ENCODE measurements at regions not wholly inside any gene's neighbourhood (a gene's known extent, or its start where the extent isn't known, plus 50 kb on each side); places are given as distances from the start of the nearest gene placed in this dataset.

DNA sequence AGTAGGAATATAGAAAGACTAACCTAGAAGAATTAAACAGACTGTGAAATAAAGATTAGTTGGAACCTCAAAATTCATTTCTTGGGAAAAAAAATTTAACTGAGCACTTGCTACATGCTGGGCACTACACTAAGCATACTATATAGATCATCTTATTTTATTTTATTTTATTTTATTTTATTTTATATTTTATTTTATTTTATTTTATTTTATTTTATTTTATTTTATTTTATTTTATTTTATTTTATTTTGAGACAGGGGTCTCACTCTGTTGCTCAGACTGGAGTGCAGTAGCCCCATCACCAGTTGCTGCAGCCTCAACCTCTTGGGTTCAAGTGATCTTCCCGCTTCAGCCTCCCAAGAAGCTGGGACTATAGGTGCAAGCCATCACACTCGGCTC, 74.5 kb upstream of the DSC1 start:
- TF ChIP-seq RCOR1 (IDR thresholded peaks at IDR 0.05; ENCODE audit: low read length) (no peak), RFX5 (IDR thresholded peaks at IDR 0.05; ENCODE audit: low read length) (no peak), POLR2AphosphoS5 (IDR thresholded peaks at IDR 0.05; ENCODE audit: low read depth, low read length) (no peak), SMC3 (IDR thresholded peaks at IDR 0.05; ENCODE audit: low read depth, low read length) (no peak), NRF1 (IDR thresholded peaks at IDR 0.05; ENCODE audit: low read depth, low read length) (no peak), EZH2phosphoT487 (IDR thresholded peaks at IDR 0.05; ENCODE audit: borderline replicate concordance, low read depth) (no peak), YY1 (IDR thresholded peaks at IDR 0.05; ENCODE audit: low read depth) (no peak), MXI1 (IDR thresholded peaks at IDR 0.05; ENCODE audit: low read depth, low read length) (no peak), FOSL2 (IDR thresholded peaks at IDR 0.05; ENCODE audit: borderline replicate concordance, low read depth) (no peak), SIN3A (IDR thresholded peaks at IDR 0.05; ENCODE audit: borderline replicate concordance, low read depth, low read length) (no peak)
- TF ChIP-seq, protein P1, sequence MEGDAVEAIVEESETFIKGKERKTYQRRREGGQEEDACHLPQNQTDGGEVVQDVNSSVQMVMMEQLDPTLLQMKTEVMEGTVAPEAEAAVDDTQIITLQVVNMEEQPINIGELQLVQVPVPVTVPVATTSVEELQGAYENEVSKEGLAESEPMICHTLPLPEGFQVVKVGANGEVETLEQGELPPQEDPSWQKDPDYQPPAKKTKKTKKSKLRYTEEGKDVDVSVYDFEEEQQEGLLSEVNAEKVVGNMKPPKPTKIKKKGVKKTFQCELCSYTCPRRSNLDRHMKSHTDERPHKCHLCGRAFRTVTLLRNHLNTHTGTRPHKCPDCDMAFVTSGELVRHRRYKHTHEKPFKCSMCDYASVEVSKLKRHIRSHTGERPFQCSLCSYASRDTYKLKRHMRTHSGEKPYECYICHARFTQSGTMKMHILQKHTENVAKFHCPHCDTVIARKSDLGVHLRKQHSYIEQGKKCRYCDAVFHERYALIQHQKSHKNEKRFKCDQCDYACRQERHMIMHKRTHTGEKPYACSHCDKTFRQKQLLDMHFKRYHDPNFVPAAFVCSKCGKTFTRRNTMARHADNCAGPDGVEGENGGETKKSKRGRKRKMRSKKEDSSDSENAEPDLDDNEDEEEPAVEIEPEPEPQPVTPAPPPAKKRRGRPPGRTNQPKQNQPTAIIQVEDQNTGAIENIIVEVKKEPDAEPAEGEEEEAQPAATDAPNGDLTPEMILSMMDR (IDR thresholded peaks at IDR 0.05): no peak
- TF ChIP-seq, protein P2, sequence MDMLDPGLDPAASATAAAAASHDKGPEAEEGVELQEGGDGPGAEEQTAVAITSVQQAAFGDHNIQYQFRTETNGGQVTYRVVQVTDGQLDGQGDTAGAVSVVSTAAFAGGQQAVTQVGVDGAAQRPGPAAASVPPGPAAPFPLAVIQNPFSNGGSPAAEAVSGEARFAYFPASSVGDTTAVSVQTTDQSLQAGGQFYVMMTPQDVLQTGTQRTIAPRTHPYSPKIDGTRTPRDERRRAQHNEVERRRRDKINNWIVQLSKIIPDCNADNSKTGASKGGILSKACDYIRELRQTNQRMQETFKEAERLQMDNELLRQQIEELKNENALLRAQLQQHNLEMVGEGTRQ (IDR thresholded peaks at IDR 0.05; ENCODE audit: borderline replicate concordance, low read depth, low read length): no peak
- TF ChIP-seq, protein P3, sequence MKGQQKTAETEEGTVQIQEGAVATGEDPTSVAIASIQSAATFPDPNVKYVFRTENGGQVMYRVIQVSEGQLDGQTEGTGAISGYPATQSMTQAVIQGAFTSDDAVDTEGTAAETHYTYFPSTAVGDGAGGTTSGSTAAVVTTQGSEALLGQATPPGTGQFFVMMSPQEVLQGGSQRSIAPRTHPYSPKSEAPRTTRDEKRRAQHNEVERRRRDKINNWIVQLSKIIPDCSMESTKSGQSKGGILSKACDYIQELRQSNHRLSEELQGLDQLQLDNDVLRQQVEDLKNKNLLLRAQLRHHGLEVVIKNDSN (IDR thresholded peaks at IDR 0.05; ENCODE audit: borderline replicate concordance, low read depth): no peak
- TF ChIP-seq, protein P4, sequence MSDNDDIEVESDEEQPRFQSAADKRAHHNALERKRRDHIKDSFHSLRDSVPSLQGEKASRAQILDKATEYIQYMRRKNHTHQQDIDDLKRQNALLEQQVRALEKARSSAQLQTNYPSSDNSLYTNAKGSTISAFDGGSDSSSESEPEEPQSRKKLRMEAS (IDR thresholded peaks at IDR 0.05; ENCODE audit: low read depth): no peak
